GM10266 (cell line): ENCODE measurements at regions not wholly inside any gene's neighbourhood (a gene's known extent, or its start where the extent isn't known, plus 50 kb on each side); places are given as distances from the start of the nearest gene placed in this dataset.

ENCODE experiments used
- DNase-seq: peaks from one replicate; pipeline ENCODE4 v3.0.0; 2012; ENCODE audit errors: extremely low spot score
- TF ChIP-seq, protein P1 (sequence below): IDR thresholded peaks from 2 replicates; pipeline ENCODE4 v1.5.1; 2012; ENCODE audit warnings: mild to moderate bottlenecking, low read depth; ENCODE audit not compliant: control insufficient read depth, insufficient read depth; ENCODE audit errors: missing control alignments

DNA sequence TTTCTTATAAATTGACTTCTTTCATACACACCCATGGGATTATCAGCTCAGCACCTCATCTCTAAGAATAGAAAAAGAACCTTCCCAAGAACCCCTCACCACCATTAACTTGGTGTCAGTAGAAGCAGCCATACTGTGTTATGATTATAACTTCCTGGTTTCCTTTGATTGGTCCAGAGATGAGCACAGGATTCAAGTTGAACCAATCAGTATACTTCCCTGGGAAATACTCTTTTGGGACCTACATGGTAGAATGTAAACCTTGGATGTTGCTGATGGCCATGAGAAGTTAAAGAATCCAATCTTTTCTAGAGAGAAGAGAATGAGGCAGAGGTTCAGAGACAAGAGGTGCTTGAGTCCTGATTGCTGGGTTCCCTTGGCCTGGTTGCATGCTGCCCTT, 190.8 kb downstream of the BMP7 start:
- no peak for DNase-seq
- TF ChIP-seq, protein P1, sequence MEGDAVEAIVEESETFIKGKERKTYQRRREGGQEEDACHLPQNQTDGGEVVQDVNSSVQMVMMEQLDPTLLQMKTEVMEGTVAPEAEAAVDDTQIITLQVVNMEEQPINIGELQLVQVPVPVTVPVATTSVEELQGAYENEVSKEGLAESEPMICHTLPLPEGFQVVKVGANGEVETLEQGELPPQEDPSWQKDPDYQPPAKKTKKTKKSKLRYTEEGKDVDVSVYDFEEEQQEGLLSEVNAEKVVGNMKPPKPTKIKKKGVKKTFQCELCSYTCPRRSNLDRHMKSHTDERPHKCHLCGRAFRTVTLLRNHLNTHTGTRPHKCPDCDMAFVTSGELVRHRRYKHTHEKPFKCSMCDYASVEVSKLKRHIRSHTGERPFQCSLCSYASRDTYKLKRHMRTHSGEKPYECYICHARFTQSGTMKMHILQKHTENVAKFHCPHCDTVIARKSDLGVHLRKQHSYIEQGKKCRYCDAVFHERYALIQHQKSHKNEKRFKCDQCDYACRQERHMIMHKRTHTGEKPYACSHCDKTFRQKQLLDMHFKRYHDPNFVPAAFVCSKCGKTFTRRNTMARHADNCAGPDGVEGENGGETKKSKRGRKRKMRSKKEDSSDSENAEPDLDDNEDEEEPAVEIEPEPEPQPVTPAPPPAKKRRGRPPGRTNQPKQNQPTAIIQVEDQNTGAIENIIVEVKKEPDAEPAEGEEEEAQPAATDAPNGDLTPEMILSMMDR = no peak

DNA sequence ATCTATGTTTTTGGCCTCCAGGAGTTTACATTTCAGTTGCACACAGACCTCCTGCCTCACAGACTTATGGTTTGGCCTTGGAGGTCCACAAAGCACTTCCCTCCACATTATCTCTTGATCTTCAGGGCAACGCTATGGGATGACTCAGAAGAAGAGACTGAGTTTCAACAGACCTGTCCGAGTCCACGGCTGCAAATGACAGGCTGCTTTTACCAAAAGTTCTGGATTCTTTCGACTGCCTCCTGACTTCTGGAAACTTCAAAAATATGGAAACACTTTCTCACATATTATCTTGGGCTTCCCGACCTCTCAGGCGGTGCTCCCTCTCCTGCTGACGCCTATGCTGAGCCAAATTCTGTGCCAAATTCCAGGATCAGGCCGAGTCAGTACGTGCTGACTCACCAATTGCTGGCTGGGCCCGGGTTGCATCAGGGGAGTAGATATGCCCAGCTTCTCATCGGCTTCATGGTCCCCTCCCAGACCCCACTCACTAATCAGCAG, 190.2 kb downstream of the BMP7 start:
- TF ChIP-seq, protein P1 = no peak
- DNase-seq = no peak

DNA sequence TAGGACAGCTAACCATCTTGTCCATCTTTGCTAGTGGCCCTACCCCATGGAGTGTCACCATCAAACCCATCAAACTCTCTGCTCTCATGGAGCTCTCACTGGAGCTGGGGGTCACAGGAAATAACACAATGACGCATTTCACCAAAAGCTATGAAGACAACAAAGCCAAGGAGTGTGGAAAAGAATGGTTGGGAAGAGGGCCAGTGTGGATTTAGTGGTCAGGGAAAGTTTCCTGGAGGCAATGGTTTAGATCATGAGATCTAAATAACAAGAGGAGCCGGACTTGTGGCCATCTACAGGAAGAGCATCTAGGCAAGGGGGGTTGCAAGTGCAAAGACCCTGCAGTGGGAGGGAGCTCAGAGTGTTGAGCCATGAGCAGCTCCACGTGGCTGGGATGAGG, 189.5 kb downstream of the BMP7 start:
- TF ChIP-seq, protein P1 = no peak
- no peak for DNase-seq

DNA sequence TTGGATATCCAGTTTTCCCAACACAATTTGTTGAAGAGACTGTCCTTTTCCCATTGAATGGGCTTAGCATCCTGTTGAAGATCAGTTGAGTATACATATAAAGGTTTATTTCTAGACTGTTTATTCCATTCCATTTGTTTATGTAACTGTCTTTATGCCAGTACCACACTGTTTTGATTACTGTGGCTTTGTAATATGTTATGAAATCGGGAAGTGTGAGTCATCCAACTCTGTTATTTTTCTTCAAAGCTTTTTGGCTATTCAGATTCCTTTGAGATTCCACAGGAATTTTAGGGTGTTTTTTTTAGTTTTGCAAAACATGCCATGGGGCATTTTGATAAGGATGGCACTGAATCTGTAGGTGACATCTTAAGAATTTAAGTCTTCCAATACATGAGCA, 188.3 kb downstream of the BMP7 start:
- DNase-seq = no peak
- TF ChIP-seq, protein P1 = no peak

DNA sequence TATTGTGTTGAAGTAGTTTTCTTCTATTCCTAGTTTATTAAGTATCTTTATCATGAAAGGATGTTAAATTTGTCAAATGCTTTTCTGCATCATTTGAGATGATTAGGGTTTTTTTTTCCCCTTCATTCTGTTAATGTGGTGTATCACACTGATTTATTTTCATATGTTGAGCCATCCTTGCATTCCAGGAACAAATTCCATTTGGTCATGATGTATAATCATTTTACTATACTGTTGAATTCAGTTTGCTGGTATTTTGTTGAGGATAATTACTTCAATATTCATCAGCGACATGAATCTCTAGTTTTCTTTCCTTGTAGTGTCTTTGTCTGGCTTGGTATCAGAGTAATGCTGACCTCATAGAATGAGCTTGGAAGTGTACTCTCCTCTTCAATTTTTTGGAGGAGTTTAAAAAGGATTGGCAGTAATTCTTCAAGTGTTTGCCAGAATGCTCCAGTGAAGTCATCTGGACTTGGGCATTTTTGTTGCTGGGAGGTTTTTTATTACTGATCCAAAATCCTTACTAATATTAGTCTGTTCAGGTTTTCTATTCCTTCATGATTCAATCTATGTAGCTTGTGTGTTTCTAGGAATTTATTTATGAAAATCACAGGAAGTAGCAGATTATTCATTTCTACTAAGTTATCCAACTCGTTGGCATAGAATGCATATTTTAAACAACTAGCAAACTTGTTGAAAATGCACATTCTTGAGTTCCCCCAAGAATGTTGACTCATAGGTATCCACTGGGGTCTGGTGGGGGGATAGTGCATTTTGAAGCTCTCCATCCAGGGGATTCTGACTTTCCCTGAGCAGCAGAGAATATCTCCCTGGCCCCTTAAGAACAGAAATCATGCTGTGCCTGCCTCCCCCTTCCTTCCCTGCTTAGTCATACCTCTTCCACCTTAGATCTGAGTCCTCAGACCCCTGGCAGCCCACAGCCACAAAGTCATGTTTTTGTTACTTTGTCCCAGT, 187.1 kb downstream of the BMP7 start:
- DNase-seq = no peak
- TF ChIP-seq, protein P1 = no peak

DNA sequence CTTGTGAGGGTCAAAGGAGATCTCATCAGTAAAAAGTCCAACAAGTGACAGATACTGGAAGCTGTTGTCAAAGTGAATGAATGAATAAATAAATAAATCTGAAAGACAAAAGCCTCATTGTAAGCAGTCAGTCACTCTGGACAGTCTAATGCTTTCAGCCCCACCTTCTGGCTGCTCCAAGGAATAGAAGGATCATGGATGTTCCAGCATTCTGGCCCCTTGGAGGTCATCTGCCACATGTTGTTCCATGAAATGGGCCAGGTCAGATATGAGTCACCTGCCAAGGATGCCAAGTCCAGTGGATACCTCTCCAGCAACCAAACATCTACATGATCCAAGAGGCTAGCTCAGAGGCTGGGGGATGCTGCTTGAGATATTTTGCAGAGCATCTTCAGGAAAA, 185.6 kb downstream of the BMP7 start:
- TF ChIP-seq, protein P1 = no peak

DNA sequence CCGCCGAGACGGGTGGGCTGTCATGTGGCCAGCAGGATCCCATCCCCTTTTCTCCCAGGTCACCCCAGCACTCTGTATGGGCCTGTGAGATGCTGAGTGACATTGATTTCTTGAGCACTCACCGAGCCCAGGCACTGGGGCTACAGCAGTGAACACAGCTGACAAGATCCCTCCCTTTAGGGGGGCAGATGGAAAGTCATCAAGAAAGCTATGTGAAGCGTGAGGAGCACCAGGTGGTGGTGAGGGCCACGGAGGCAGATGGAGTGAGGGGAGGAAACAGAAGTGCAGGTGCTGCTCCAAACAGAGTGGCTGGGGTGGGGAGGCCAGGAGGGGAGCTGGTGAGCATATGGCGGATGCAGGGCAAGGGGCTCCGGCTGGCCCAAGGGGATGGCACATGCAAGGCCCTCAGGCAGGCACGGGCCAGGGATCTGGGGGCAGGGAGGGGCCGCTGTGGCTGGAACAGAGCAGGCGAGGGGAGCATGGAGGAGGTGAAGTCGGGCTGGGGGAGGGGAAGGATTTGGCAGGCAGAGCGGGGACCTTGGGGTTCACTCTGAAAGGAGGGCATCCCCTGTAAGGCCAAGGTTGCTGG, 184.0 kb downstream of the BMP7 start:
- DNase-seq = no peak
- TF ChIP-seq, protein P1 = no peak

More for the DNA sequence above, 185.6 kb downstream of the BMP7 start:
- DNase-seq = no peak
